Endothelial cell (in vitro differentiated cells): ENCODE measurements at regions not wholly inside any gene's neighbourhood (a gene's known extent, or its start where the extent isn't known, plus 50 kb on each side); places are given as distances from the start of the nearest gene placed in this dataset.
"Not testable (repeated sequence)": the region's sequence is repeated elsewhere in the genome, so short reads cannot be mapped to it uniquely, and the experiment has no call there.

ENCODE experiments used
- DNase-seq: peaks from one replicate; pipeline ENCODE4 v3.0.0; 2021; ENCODE audit warnings: low spot score
- H3K27ac Mint-ChIP-seq: one replicate; pipeline ENCODE4 v1.8.0; 2021; ENCODE audit warnings: mixed read lengths, inconsistent platforms; ENCODE audit not compliant: unreplicated experiment
- H3K27me3 Mint-ChIP-seq: one replicate; pipeline ENCODE4 v1.8.0; 2021; ENCODE audit warnings: mild to moderate bottlenecking, moderate library complexity, mixed read lengths, inconsistent platforms; ENCODE audit not compliant: unreplicated experiment
- H3K36me3 Mint-ChIP-seq: one replicate; pipeline ENCODE4 v1.8.0; 2021; ENCODE audit warnings: mild to moderate bottlenecking, low read depth, mixed read lengths, inconsistent platforms; ENCODE audit not compliant: unreplicated experiment
- H3K4me1 Mint-ChIP-seq: one replicate; pipeline ENCODE4 v1.8.0; 2021; ENCODE audit warnings: mild to moderate bottlenecking, mixed read lengths, inconsistent platforms; ENCODE audit not compliant: unreplicated experiment
- H3K4me3 Mint-ChIP-seq: one replicate; pipeline ENCODE4 v1.8.0; 2021; ENCODE audit warnings: mild to moderate bottlenecking, mixed read lengths, inconsistent platforms; ENCODE audit not compliant: unreplicated experiment
- H3K9me3 Mint-ChIP-seq: one replicate; pipeline ENCODE4 v1.8.0; 2021; ENCODE audit warnings: mixed read lengths, inconsistent platforms; ENCODE audit not compliant: unreplicated experiment
- TF ChIP-seq, protein P1 (sequence below): fragments of 200-600 bp; sonication (generic); IDR thresholded peaks from one replicate; pipeline ENCODE4 v1.5.0; 2021; ENCODE audit warnings: antibody characterized with exemption; ENCODE audit not compliant: unreplicated experiment

- Mint-ChIP-seq H3K9me3 (peaks cover 7% of the 10 kb centered on the region), H3K36me3 (peaks cover 33% of the 10 kb centered on the region), H3K4me1 (no peaks in the 10 kb centered on the region), H3K4me3 (no peak overlapping the region), H3K27ac (no peak overlapping the region), H3K27me3 (no peaks in the 10 kb centered on the region)
- no peak for DNase-seq
- TF ChIP-seq, protein P1, sequence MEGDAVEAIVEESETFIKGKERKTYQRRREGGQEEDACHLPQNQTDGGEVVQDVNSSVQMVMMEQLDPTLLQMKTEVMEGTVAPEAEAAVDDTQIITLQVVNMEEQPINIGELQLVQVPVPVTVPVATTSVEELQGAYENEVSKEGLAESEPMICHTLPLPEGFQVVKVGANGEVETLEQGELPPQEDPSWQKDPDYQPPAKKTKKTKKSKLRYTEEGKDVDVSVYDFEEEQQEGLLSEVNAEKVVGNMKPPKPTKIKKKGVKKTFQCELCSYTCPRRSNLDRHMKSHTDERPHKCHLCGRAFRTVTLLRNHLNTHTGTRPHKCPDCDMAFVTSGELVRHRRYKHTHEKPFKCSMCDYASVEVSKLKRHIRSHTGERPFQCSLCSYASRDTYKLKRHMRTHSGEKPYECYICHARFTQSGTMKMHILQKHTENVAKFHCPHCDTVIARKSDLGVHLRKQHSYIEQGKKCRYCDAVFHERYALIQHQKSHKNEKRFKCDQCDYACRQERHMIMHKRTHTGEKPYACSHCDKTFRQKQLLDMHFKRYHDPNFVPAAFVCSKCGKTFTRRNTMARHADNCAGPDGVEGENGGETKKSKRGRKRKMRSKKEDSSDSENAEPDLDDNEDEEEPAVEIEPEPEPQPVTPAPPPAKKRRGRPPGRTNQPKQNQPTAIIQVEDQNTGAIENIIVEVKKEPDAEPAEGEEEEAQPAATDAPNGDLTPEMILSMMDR, result no peak
Measured at GRCh38 chr3:159751752-159752151, 236.9 kb upstream of the IL12A start.

DNA sequence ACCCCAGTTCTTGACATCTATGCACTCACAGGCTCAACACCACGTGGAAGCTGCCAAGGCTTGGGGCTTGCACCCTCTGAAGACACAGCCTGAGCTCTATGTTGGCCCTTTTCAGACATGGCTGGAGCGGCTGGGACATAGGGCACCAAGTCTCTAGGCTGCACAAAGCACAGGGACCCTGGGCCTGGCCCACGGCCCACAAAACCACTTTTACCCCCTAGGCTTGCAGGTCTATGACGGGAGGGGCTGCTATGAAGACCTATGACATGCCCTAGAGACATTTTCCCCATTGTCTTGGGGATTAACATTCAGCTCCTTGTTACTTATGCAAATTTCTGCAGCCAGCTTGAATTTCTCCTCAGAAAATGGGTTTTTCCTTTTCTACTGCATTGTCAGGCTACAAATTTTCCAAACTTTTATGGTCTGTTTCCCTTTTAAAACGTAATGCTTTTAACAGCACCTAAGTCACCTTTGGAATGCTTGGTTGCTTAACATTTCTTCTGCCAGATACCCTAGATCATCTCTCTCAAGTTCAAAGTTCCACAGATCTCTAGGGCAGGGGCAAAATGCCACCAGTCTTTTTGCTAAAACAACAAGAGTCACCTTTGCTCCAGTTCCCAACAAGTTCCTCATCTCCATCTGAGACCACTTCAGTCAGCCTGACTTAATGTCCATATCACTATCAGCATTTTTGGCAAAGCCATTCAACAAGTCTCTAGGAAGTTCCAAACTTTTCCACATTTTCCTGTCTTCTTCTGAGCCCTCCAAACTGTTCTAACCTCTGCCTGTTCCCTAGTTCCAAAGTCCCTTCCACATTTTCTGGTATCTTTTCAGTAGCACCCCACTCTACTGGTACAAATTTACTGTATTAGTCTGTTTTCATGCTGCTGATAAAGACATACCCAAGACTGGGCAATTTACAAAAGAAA, 232.1 kb upstream of the IL12A start:
- not testable (repeated sequence) for H3K27me3 Mint-ChIP-seq, H3K4me1 Mint-ChIP-seq, DNase-seq
- Mint-ChIP-seq H3K4me3 (peak overlapping the region; percentile 77), H3K9me3 (peaks cover 10% of the 10 kb centered on the region), H3K36me3 (peaks cover 42% of the 10 kb centered on the region), H3K27ac (peak overlapping the region; percentile 30)

- H3K27ac Mint-ChIP-seq, result peak overlapping the region; percentile 40
- H3K4me3 Mint-ChIP-seq, result peak overlapping the region; percentile 77
- TF ChIP-seq, protein P1, result no peak
- DNase-seq, result no peak
- H3K36me3 Mint-ChIP-seq, result peaks cover 42% of the 10 kb centered on the region
- peaks cover 2% of the 10 kb centered on the region for H3K27me3 Mint-ChIP-seq
- peaks cover 10% of the 10 kb centered on the region for H3K9me3 Mint-ChIP-seq
- H3K4me1 Mint-ChIP-seq, result peaks cover 19% of the 10 kb centered on the region
Measured at GRCh38 chr3:159757341-159758060, 231.1 kb upstream of the IL12A start.

- DNase-seq, result no peak
- TF ChIP-seq, protein P1, result no peak
- Mint-ChIP-seq H3K4me3 (no peak overlapping the region), H3K9me3 (peaks cover 6% of the 10 kb centered on the region), H3K27me3 (peaks cover 4% of the 10 kb centered on the region), H3K36me3 (peaks cover 25% of the 10 kb centered on the region), H3K4me1 (peaks cover 24% of the 10 kb centered on the region), H3K27ac (no peak overlapping the region)
Measured at GRCh38 chr3:159760046-159760445, 228.6 kb upstream of the IL12A start.

GRCh38 chr3:159761369-159761768, 227.3 kb upstream of the IL12A start:
- TF ChIP-seq, protein P1, result no peak
- no peak for DNase-seq
- Mint-ChIP-seq H3K36me3 (peaks cover 12% of the 10 kb centered on the region), H3K27me3 (peaks cover 12% of the 10 kb centered on the region), H3K27ac (peak overlapping the region; percentile 96), H3K4me1 (peaks cover 37% of the 10 kb centered on the region), H3K9me3 (peaks cover 6% of the 10 kb centered on the region), H3K4me3 (peak overlapping the region; percentile 93)
